Inflammatory macrophage treated with lipopolysaccharide for 1 hour (primary cell): ENCODE measurements at regions not wholly inside any gene's neighbourhood (a gene's known extent, or its start where the extent isn't known, plus 50 kb on each side); places are given as distances from the start of the nearest gene placed in this dataset.
A peak's percentile ranks its signal among the peaks of the same experiment; 100 is the strongest.

Experiments
- DNase-seq, 2 donors: peaks; one replicate each; pipeline ENCODE4 v3.0.0-alpha.2; 2020 to 2022

- DNase-seq, result no peak
These were observed 843.7 kb upstream of the WWC1 start for GRCh38 chr5:167447466-167448375.

GRCh38 chr5:167448376-167448775 is 843.1 kb upstream of the WWC1 start:
- no peak for DNase-seq

GRCh38 chr5:167451076-167451475 is 840.4 kb upstream of the WWC1 start:
- DNase-seq, result no peak

DNA sequence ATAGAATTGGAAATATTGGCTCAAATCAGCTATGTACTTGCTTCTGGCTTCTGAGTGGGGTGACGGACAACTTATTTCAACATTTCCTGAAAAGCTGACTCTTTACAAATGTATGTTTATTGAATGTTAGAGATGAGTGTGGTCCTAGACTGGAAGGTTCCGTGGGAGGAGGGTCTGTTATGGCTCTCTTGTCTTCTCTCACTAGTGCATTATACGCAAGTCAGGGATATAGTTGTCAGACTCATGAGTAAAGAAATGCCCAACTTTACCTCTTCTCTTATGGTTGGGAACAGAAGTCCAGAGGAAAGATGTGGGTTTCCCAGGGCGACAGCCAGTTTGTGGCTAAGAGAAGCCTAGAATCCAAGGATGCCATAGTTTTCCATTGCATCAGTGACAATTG is 839.3 kb upstream of the WWC1 start:
- no peak for DNase-seq

- DNase-seq, result no peak
These were observed 838.0 kb upstream of the WWC1 start for GRCh38 chr5:167453246-167454030.

DNA sequence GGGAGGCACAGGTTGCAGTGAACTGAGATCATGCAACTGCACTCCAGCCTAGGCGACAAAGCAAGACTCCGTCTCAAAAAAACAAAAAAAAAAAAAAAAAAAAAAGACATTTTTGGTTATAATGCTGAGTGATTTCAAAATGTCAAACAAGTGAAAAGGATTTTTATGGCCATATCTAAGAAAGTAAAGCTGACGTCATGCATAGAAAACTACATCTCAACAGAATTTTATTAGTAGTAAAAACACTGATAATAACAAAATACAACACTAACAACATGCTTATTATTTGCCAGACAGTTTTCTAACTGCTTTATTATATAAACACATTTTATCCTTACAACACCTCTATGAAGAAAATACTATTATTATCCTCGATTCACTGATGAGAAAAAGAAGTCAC is 833.0 kb upstream of the WWC1 start:
- no peak for DNase-seq

DNA sequence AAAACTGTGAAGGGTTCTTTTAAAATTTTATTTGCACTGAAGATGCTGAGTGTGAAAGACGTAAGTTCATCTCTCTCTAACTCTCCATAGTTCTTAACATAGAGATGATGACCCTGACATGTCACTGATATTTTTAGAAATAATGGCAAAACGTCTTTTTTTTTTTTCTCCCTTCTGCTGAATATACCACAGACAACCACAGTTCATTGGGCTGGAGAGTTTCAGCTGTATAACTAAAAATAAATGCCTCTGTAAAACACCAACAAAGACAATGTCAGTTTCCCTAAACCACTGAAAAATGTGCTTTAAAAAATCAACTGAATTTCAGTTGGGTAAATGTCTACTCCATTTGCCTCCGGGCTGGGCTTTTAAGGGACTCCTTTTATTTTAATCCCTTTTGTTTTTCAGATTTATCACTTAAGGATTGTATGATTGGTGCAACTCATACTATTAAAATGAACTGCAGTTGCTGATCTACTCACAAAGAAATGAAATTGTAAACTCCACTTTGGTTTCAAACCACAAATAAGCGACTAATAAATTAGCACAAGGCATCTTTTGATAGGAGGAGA is 830.9 kb upstream of the WWC1 start:
- no peak for DNase-seq

DNA sequence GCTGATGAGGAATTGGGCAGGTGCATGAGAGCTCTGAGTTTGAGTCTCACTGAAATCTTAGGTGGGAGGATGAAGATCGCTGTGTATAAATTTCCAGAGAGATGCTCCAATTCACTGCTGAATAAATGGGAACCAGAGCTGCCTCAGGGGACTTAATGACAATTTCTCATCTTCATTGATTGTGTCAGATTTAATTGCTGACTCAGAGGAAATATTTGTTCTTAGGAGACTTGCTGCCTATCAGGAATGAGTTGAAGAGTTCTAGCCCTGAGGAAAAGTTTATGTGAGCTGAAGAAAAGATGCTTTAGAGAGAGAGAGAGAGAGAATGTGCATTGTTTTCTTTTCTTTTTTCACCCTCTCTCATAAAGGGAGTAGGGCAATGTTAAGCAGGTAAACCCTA is 827.5 kb upstream of the WWC1 start:
- DNase-seq, result no peak

GRCh38 chr5:167466992-167467391 is 824.5 kb upstream of the WWC1 start:
- no peak for DNase-seq

- DNase-seq, result no peak
These were observed 818.8 kb upstream of the WWC1 start for GRCh38 chr5:167472566-167473108.

DNA sequence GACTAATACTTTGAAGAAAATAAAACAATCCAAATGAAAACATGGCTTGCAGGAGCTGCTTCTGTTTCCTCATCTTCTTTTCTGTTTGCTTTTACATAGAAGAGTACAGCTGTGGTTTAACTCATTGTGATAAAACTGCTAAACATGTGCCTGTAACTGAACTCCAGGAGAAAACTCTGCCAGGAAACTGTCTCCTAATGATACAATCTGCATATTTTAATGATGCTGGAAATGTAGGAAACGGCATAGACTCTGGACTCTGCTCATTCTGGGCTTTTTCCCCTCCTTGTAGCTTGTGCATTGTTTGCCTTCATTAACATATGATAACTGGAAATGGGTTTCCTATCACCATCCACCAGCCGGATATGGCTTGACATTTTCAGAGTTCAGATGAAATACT is 813.3 kb upstream of the WWC1 start:
- DNase-seq, result no peak

DNA sequence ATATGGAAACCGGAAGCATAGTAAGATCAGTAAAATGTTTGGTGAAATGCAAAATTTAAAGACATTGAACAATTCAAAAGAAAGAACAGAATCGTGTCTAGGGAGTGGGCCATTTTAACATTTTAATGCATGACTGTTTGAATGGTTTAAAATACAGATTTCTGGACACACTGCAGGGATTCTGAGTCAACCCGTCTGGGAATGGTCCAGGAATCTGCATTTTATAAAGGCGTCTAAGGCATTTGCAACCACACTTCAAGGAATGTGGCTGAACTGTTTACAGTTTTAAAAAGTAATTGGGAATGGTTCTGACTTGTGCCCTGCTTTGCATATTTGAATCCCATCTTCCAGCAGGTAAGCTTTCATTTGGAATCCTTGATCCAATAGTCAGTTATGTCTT is 811.7 kb upstream of the WWC1 start:
- no peak for DNase-seq

- DNase-seq, result no peak
These were observed 810.1 kb upstream of the WWC1 start for GRCh38 chr5:167481345-167481744.

- DNase-seq, result no peak
These were observed 808.9 kb upstream of the WWC1 start for GRCh38 chr5:167482555-167482954.

DNA sequence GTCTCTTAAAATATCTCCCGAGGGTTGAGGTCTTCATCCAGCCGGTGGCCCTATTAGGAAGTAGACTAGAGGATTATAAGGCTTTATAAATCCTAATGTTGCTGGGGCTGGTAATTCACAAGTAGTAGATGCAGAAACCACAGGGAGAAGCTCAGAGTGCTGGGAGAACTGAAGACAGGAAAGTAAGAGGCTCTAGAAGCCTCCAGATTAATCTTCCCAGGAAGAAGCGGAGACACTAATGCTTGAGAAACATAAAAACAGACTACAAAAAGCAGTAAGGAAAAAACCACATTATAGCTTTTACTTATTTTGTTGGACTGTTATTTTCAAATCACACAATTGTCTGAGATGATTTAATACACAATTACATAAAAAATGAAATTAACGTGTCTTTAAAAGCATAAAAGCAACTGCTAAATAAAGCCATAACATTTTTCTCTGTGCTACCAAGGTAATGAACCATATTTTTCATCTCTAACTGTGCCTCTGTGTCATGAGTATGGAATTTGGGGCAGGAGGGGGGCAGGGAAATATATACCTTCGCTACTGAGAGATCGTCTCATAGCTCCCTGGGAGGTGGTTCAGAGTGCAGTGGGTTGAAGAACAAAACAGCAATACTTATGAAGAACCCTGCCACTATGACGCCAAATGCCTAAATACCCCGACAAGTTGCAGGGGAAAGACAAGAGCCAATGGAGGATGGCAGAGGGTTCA is 806.2 kb upstream of the WWC1 start:
- DNase-seq, result no peak

- no peak for DNase-seq
These were observed 803.1 kb upstream of the WWC1 start for GRCh38 chr5:167488371-167488770.

- DNase-seq, result peak in 1 of 2 donors; percentile 1
These were observed 802.2 kb upstream of the WWC1 start for GRCh38 chr5:167489202-167489601.

- no peak for DNase-seq
These were observed 787.3 kb upstream of the WWC1 start for GRCh38 chr5:167503926-167504720.

DNA sequence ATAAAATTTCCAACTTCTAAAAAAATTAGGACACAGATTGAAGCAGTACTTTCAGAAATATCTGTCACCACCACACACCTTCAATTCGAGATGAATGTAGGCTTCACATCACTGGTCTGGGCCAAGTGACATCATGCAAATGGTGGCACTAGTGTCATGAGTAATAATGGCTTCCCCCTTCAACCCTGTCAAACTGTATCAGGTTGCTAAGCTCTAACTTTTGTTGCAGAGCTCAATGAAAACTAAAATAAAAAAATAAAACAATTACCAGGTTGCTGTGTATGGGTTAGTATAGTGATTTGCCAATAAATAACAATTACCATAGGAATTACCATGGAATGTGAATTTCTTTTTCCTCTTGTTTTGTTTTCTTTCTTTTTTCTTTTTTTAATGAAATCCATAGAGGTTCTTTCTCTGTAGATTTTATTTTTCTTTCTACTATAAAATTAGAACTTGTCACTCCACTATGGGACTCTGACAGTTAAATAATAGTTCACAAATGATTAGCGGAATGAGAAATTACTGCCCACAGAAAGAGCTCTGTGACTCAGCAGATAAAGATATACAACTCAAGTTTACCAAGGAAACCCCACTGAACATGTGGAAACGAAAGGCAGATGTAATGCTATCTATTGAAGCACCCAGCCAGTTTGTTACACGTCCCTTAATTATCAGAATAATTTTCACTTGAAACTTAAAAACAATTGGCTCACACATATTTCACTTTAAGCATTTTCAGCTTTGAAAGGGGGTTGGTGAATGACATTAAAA is 783.8 kb upstream of the WWC1 start:
- no peak for DNase-seq

GRCh38 chr5:167509076-167509475 is 782.4 kb upstream of the WWC1 start:
- DNase-seq, result no peak

DNA sequence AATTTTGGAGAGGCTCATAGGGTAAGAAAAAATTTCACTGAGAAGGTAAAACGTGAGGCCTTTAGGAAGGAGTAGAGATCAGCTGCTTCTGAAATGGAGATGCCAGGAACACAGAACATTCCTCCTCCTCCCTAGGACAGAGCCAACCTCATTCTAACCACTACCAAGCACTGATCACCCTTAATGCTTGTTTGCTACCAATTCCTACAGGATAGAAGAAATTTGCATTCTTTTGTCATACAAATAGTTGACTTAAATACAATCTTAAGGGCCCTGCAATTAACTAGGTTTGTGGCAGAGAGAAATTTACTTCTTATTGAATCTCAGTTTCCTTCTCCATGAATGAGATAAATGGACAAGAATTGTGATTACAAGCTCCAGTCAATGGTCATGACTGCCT is 780.2 kb upstream of the WWC1 start:
- no peak for DNase-seq
